CD14-positive monocyte (primary cell): ENCODE measurements at regions not wholly inside any gene's neighbourhood (a gene's known extent, or its start where the extent isn't known, plus 50 kb on each side); places are given as distances from the start of the nearest gene placed in this dataset.

Source experiments
- DNase-seq, 3 donors: peaks; one replicate each; pipeline ENCODE4 v3.0.0-alpha.2; 2011 to 2022
- H2AFZ ChIP-seq: 2 replicates; pipeline ENCODE4 v1.6.0; 2012; ENCODE audit warnings: mild to moderate bottlenecking, low read depth, low read length, inconsistent platforms; ENCODE audit not compliant: insufficient read depth, poor library complexity, severe bottlenecking
- H3K27ac ChIP-seq, 2 donors: 1 replicate in 1 of 2; 2 replicates in 1 of 2; pipeline ENCODE4 v1.5.1; 2012 to 2013; ENCODE audit warnings: low read length in 2 of 2, control low read depth in 1 of 2, inconsistent platforms in 1 of 2, low read depth in 1 of 2, mild to moderate bottlenecking in 1 of 2
- H3K27me3 ChIP-seq, 2 donors: one replicate each; pipeline versions ENCODE4 v1.6.0 to v1.6.1; 2011 to 2013; ENCODE audit warnings: low read length in 2 of 2; ENCODE audit not compliant: control insufficient read depth in 2 of 2, insufficient read depth in 2 of 2
- H3K36me3 ChIP-seq, 2 donors: replicated peaks in 1 of 2; 1 replicate in 1 of 2; 2 replicates in 1 of 2; pipeline versions ENCODE4 v1.5.1 to v1.6.1; 2012 to 2013; ENCODE audit warnings: low read length in 2 of 2, control low read depth in 1 of 2, inconsistent platforms in 1 of 2, mild to moderate bottlenecking in 1 of 2; ENCODE audit not compliant: insufficient read depth in 2 of 2, control insufficient read depth in 1 of 2
- H3K4me1 ChIP-seq, 2 donors: 1 replicate in 1 of 2; 2 replicates in 1 of 2; pipeline versions ENCODE4 v1.5.1 to v1.6.1; 2012 to 2013; ENCODE audit warnings: low read length in 2 of 2, control low read depth in 1 of 2, inconsistent platforms in 1 of 2, mild to moderate bottlenecking in 1 of 2, moderate library complexity in 1 of 2; ENCODE audit not compliant: insufficient read depth in 2 of 2, control insufficient read depth in 1 of 2
- H3K4me2 ChIP-seq: replicated peaks from 2 replicates; pipeline ENCODE3; 2012; ENCODE audit warnings: low read length, moderate library complexity, mild to moderate bottlenecking; ENCODE audit not compliant: poor library complexity, severe bottlenecking; ENCODE audit errors: extremely low read depth
- H3K4me3 ChIP-seq, 3 experiments: fragments of 200-600 bp in 1 of 3; sonication (generic) in 1 of 3; replicated peaks in 1 of 3; 1 replicate in 2 of 3; 2 replicates in 1 of 3; pipeline ENCODE4 v1.5.1; 2011 to 2013; ENCODE audit warnings: low read length in 3 of 3, mild to moderate bottlenecking in 3 of 3, control low read depth in 2 of 3, low read depth in 2 of 3, inconsistent platforms in 1 of 3, moderate library complexity in 1 of 3
- H3K79me2 ChIP-seq: 2 replicates; pipeline ENCODE4 v1.6.0; 2012; ENCODE audit warnings: mild to moderate bottlenecking, control low read depth, inconsistent platforms, low read length, moderate library complexity; ENCODE audit not compliant: insufficient read depth
- H3K9ac ChIP-seq: 2 replicates; pipeline ENCODE4 v1.6.0; 2017; ENCODE audit warnings: low read length, mild to moderate bottlenecking; ENCODE audit not compliant: insufficient read depth, poor library complexity, severe bottlenecking
- H3K9me3 ChIP-seq, 2 donors: replicated peaks in 1 of 2; 1 replicate in 1 of 2; 2 replicates in 1 of 2; pipeline versions ENCODE4 v1.5.1 to v1.6.1; 2012 to 2013; ENCODE audit warnings: low read length in 2 of 2, control low read depth in 1 of 2; ENCODE audit not compliant: control insufficient read depth in 1 of 2, insufficient read depth in 1 of 2
- H4K20me1 ChIP-seq: 2 replicates; pipeline ENCODE4 v1.6.0; 2012; ENCODE audit warnings: mild to moderate bottlenecking, low read length, control low read depth, moderate library complexity; ENCODE audit not compliant: insufficient read depth
- H3K27ac Mint-ChIP-seq, 7 donors: one replicate each; pipeline ENCODE4 v1.8.0; 2020; ENCODE audit warnings: mild to moderate bottlenecking in 7 of 7, mixed read lengths in 7 of 7, moderate library complexity in 6 of 7, inconsistent platforms in 2 of 7
- H3K27me3 Mint-ChIP-seq, 3 donors: one replicate each; pipeline ENCODE4 v1.8.0; 2021 to 2022; ENCODE audit warnings: low read depth in 3 of 3, mild to moderate bottlenecking in 3 of 3, mixed read lengths in 3 of 3, moderate library complexity in 3 of 3, inconsistent platforms in 1 of 3
- H3K36me3 Mint-ChIP-seq, 2 donors: one replicate each; pipeline ENCODE4 v1.8.0; 2020; ENCODE audit warnings: mixed read lengths in 2 of 2, inconsistent platforms in 1 of 2, mild to moderate bottlenecking in 1 of 2
- H3K4me1 Mint-ChIP-seq: one replicate; pipeline ENCODE4 v1.8.0; 2020; ENCODE audit warnings: mild to moderate bottlenecking, mixed read lengths
- H3K4me3 Mint-ChIP-seq, 2 donors: one replicate each; pipeline ENCODE4 v1.8.0; 2020; ENCODE audit warnings: mild to moderate bottlenecking in 2 of 2, mixed read lengths in 2 of 2, moderate library complexity in 1 of 2
- H3K9me3 Mint-ChIP-seq, 7 donors: one replicate each; pipeline ENCODE4 v1.8.0; 2020 to 2022; ENCODE audit warnings: mixed read lengths in 7 of 7, mild to moderate bottlenecking in 6 of 7, moderate library complexity in 6 of 7, inconsistent platforms in 2 of 7
- WGBS: methylation state at CpG from one replicate; pipeline ENCODE4 v1.1.5; 2013; ENCODE audit warnings: missing lambda C conversion rate; ENCODE audit not compliant: insufficient coverage; 5-methylcytosine and 5-hydroxymethylcytosine counted together
- intact Hi-C, 2 donors: fragments of 100-400 bp; cut with micrococcal nuclease; formaldehyde crosslinking; loops; one replicate each; pipeline versions ENCODE4 v1.15.0 to v1.15.1; 2023
- TF ChIP-seq, protein P1 (sequence below): fragments of 200-600 bp; IDR thresholded peaks from one replicate; pipeline ENCODE4 v1.8.0; 2022; ENCODE audit warnings: antibody characterized with exemption, mild to moderate bottlenecking

DNA sequence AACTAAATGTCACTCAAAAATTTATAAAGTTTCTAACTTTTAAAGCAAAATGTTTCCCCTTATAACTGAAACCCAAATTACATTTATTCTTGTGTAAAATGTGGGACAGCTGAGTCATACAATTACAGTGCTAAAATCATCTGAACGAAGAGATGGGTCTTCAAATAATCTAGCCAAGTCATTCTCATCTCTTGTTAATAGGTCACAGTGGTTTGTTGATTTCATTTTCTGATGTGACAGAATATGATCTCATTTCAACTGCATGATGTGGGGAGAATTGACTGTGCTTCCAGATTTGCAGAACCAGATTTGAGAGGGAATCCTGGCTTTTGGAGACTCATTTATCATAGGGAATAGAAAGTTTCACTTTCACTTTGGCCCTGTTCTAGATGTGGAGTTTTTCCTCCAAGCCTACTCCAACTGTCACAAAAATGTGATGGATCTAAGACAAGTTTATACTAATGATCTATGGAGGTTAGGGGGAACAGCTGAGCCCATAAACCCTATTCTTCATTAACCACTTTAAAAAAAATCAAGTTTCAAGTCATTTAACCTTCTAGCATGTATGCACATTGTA lies 685.0 kb downstream of the PDCD6IP start:
- H2AFZ ChIP-seq = no peak overlapping the region
- intact Hi-C loops = no loop called here
- H3K36me3 ChIP-seq = no peaks in the 10 kb centered on the region
- Mint-ChIP-seq H3K4me1 (peaks cover 5% of the 10 kb centered on the region), H3K36me3 (no peaks in the 10 kb centered on the region), H3K9me3 (peaks cover 2 to 8% (median 7%) of the 10 kb centered on the region in 7 donors), H3K4me3 (peak overlapping the region in 1 of 2 donors; percentile 3), H3K27me3 (peaks cover 0 to 2% (median 1%) of the 10 kb centered on the region in 3 donors), H3K27ac (no peak overlapping the region)
- H3K4me1 ChIP-seq = no peaks in the 10 kb centered on the region
- no peaks in the 10 kb centered on the region for H3K9me3 ChIP-seq
- TF ChIP-seq, protein P1, sequence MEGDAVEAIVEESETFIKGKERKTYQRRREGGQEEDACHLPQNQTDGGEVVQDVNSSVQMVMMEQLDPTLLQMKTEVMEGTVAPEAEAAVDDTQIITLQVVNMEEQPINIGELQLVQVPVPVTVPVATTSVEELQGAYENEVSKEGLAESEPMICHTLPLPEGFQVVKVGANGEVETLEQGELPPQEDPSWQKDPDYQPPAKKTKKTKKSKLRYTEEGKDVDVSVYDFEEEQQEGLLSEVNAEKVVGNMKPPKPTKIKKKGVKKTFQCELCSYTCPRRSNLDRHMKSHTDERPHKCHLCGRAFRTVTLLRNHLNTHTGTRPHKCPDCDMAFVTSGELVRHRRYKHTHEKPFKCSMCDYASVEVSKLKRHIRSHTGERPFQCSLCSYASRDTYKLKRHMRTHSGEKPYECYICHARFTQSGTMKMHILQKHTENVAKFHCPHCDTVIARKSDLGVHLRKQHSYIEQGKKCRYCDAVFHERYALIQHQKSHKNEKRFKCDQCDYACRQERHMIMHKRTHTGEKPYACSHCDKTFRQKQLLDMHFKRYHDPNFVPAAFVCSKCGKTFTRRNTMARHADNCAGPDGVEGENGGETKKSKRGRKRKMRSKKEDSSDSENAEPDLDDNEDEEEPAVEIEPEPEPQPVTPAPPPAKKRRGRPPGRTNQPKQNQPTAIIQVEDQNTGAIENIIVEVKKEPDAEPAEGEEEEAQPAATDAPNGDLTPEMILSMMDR = no peak
- no peaks in the 10 kb centered on the region for H3K27me3 ChIP-seq
- no peak overlapping the region for H3K4me2 ChIP-seq
- no peaks in the 10 kb centered on the region for H3K79me2 ChIP-seq
- no peaks in the 10 kb centered on the region for H4K20me1 ChIP-seq
- WGBS = no CpG with 5 or more reads among the region's 1 CpG
- DNase-seq = no peak
- H3K9ac ChIP-seq = no peak overlapping the region
- H3K4me3 ChIP-seq = no peak overlapping the region
- no peak overlapping the region for H3K27ac ChIP-seq

DNA sequence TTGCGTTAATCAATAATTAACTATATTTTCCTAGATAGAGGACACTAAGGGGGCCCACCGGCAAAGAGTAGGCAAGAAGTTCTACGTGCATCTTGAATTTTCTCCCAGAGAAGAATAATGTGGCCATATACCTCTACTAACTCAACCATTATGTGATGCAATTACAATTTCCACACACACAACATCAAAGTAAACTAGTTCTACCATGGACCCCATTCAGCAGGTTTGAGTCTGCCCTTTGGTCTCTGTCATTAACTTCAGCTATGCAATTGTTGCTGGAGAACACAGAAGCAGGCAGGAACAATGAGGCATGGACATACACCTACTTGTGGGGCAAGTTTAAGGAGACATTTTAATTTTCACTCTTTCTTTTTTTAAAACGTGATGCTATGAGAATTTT lies 705.9 kb downstream of the PDCD6IP start:
- no peak for DNase-seq
- peaks cover 7% of the 10 kb centered on the region for H3K4me1 Mint-ChIP-seq
- Histone ChIP-seq H4K20me1 (no peaks in the 10 kb centered on the region), H3K4me2 (no peak overlapping the region), H3K27me3 (no peaks in the 10 kb centered on the region), H3K9ac (no peak overlapping the region), H3K27ac (no peak overlapping the region), H3K36me3 (no peaks in the 10 kb centered on the region), H3K9me3 (no peaks in the 10 kb centered on the region), H3K79me2 (no peaks in the 10 kb centered on the region), H3K4me1 (no peaks in the 10 kb centered on the region), H2AFZ (no peak overlapping the region), H3K4me3 (no peak overlapping the region)
- H3K36me3 Mint-ChIP-seq = no peaks in the 10 kb centered on the region
- intact Hi-C loops = no loop called here
- no peak overlapping the region for H3K27ac Mint-ChIP-seq
- WGBS = 80% methylated on average over 1 of the region's 4 CpGs
- peaks cover 0 to 4% (median 0%) of the 10 kb centered on the region in 3 donors for H3K27me3 Mint-ChIP-seq
- H3K9me3 Mint-ChIP-seq = peaks cover 0 to 4% (median 2%) of the 10 kb centered on the region in 7 donors
- TF ChIP-seq, protein P1 = no peak
- no peak overlapping the region for H3K4me3 Mint-ChIP-seq
